OCI-LY3 (cell line): ENCODE measurements at regions not wholly inside any gene's neighbourhood (a gene's known extent, or its start where the extent isn't known, plus 50 kb on each side); places are given as distances from the start of the nearest gene placed in this dataset.

ENCODE experiments used
- H2AFZ ChIP-seq: fragments of 200-600, 300-600 bp; shearing (Covaris generic); 2 replicates; pipeline ENCODE4 v1.6.0; 2014; ENCODE audit warnings: antibody characterized with exemption, low read depth, low read length
- H3K27ac ChIP-seq: fragments of 200-600, 300-600 bp; sonication (generic); 2 replicates; pipeline ENCODE4 v1.5.1; 2014; ENCODE audit warnings: mild to moderate bottlenecking, low read length, moderate library complexity, mixed read lengths
- H3K27me3 ChIP-seq: fragments of 200-600, 300-600 bp; sonication (generic); 2 replicates; pipeline ENCODE4 v1.6.1; 2014; ENCODE audit warnings: low read depth, low read length, mixed read lengths
- H3K36me3 ChIP-seq: fragments of 200-600, 300-600 bp; sonication (generic); replicated peaks from 2 replicates; pipeline ENCODE3; 2014; ENCODE audit warnings: low read depth, low read length, mixed read lengths
- H3K4me1 ChIP-seq: fragments of 300-600, 200-600 bp; sonication (generic); 2 replicates; pipeline ENCODE4 v1.6.1; 2014; ENCODE audit warnings: low read length, mixed read lengths
- H3K4me2 ChIP-seq: fragments of 200-600, 300-600 bp; sonication (generic); 2 replicates; pipeline ENCODE4 v1.6.1; 2014; ENCODE audit warnings: low read length, mixed read lengths
- H3K4me3 ChIP-seq: fragments of 300-600, 200-600 bp; sonication (generic); 2 replicates; pipeline ENCODE4 v1.5.1; 2014; ENCODE audit warnings: antibody characterized with exemption, mild to moderate bottlenecking, low read length, moderate library complexity
- H3K79me2 ChIP-seq: fragments of 300-600, 200-600 bp; shearing (Covaris generic); 2 replicates; pipeline ENCODE4 v1.6.1; 2014; ENCODE audit warnings: mild to moderate bottlenecking, low read length, mixed read lengths
- H3K9ac ChIP-seq: fragments of 300-600, 200-600 bp; shearing (Covaris generic); 2 replicates; pipeline ENCODE4 v1.6.0; 2014; ENCODE audit warnings: mild to moderate bottlenecking, low read length, moderate library complexity
- H3K9me3 ChIP-seq: fragments of 200-600, 300-600 bp; shearing (Covaris generic); 2 replicates; pipeline ENCODE4 v1.6.1; 2014; ENCODE audit warnings: low read length, mixed read lengths; ENCODE audit not compliant: insufficient read depth
- H4K20me1 ChIP-seq: fragments of 200-600, 300-600 bp; sonication (generic); 2 replicates; pipeline ENCODE4 v1.6.1; 2016; ENCODE audit warnings: low read length, mixed read lengths; ENCODE audit not compliant: insufficient read depth
- CTCF ChIP-seq: fragments of 200-600, 300-600 bp; sonication (generic); IDR thresholded peaks from 2 replicates; pipeline ENCODE4 v1.5.1; 2014; ENCODE audit warnings: antibody characterized with exemption, low read length, low read depth
- EZH2phosphoT487 ChIP-seq: fragments of 200-600 bp; shearing (Covaris generic); IDR thresholded peaks from 2 replicates; pipeline ENCODE4 v1.6.1; 2018; ENCODE audit warnings: antibody characterized with exemption, mixed run types, low read depth

GRCh38 chr1:29901624-29902325 lies 665.5 kb downstream of the PTPRU start:
- no peak overlapping the region for H2AFZ ChIP-seq
- no peaks in the 10 kb centered on the region for H3K79me2 ChIP-seq
- no peak overlapping the region for H3K9ac ChIP-seq
- no peak overlapping the region for H3K27ac ChIP-seq
- peaks cover 8% of the 10 kb centered on the region for H3K4me1 ChIP-seq
- no peaks in the 10 kb centered on the region for H3K36me3 ChIP-seq
- TF ChIP-seq EZH2phosphoT487 = no peak
- no peaks in the 10 kb centered on the region for H4K20me1 ChIP-seq
- H3K4me2 ChIP-seq = no peak overlapping the region
- H3K4me3 ChIP-seq = no peak overlapping the region
- H3K27me3 ChIP-seq = no peaks in the 10 kb centered on the region
- no peaks in the 10 kb centered on the region for H3K9me3 ChIP-seq

GRCh38 chr1:29900712-29901111 lies 664.4 kb downstream of the PTPRU start:
- TF ChIP-seq CTCF = no peak
- TF ChIP-seq EZH2phosphoT487 = no peak
- no peaks in the 10 kb centered on the region for H3K79me2 ChIP-seq
- H3K9me3 ChIP-seq = no peaks in the 10 kb centered on the region
- no peak overlapping the region for H3K4me2 ChIP-seq
- H4K20me1 ChIP-seq = no peaks in the 10 kb centered on the region
- peaks cover 11% of the 10 kb centered on the region for H3K4me1 ChIP-seq
- no peak overlapping the region for H3K9ac ChIP-seq
- no peak overlapping the region for H2AFZ ChIP-seq
- H3K27ac ChIP-seq = no peak overlapping the region
- H3K27me3 ChIP-seq = no peaks in the 10 kb centered on the region
- H3K4me3 ChIP-seq = no peak overlapping the region
- no peaks in the 10 kb centered on the region for H3K36me3 ChIP-seq

- H3K27me3 ChIP-seq = no peaks in the 10 kb centered on the region
- no peaks in the 10 kb centered on the region for H4K20me1 ChIP-seq
- no peak overlapping the region for H3K4me2 ChIP-seq
- H3K9me3 ChIP-seq = no peaks in the 10 kb centered on the region
- no peaks in the 10 kb centered on the region for H3K79me2 ChIP-seq
- H3K4me1 ChIP-seq = peaks cover 11% of the 10 kb centered on the region
- no peak overlapping the region for H3K9ac ChIP-seq
- TF ChIP-seq EZH2phosphoT487 (no peak), CTCF (no peak)
- H3K4me3 ChIP-seq = no peak overlapping the region
- no peak overlapping the region for H2AFZ ChIP-seq
- no peak overlapping the region for H3K27ac ChIP-seq
- H3K36me3 ChIP-seq = no peaks in the 10 kb centered on the region
Measured at GRCh38 chr1:29900104-29900679, 663.9 kb downstream of the PTPRU start.

- Histone ChIP-seq H3K79me2 (no peaks in the 10 kb centered on the region), H3K9me3 (no peaks in the 10 kb centered on the region), H3K36me3 (no peaks in the 10 kb centered on the region), H3K4me3 (no peak overlapping the region), H4K20me1 (no peaks in the 10 kb centered on the region), H3K4me1 (peaks cover 11% of the 10 kb centered on the region), H2AFZ (peak overlapping the region; percentile 83), H3K27me3 (no peaks in the 10 kb centered on the region; the same call in 1 of the 2 replicates), H3K9ac (no peak overlapping the region), H3K27ac (no peak overlapping the region), H3K4me2 (peak overlapping the region; percentile 49)
- no peak for TF ChIP-seq EZH2phosphoT487
- no peak for TF ChIP-seq CTCF
Measured at GRCh38 chr1:29896791-29897714, 660.7 kb downstream of the PTPRU start.
